ENCODE measurements at regions not wholly inside any gene's neighbourhood (a gene's known extent, or its start where the extent isn't known, plus 50 kb on each side); places are given as distances from the start of the nearest gene placed in this dataset.
A peak's percentile ranks its signal among the peaks of the same experiment; 100 is the strongest.

DNA sequence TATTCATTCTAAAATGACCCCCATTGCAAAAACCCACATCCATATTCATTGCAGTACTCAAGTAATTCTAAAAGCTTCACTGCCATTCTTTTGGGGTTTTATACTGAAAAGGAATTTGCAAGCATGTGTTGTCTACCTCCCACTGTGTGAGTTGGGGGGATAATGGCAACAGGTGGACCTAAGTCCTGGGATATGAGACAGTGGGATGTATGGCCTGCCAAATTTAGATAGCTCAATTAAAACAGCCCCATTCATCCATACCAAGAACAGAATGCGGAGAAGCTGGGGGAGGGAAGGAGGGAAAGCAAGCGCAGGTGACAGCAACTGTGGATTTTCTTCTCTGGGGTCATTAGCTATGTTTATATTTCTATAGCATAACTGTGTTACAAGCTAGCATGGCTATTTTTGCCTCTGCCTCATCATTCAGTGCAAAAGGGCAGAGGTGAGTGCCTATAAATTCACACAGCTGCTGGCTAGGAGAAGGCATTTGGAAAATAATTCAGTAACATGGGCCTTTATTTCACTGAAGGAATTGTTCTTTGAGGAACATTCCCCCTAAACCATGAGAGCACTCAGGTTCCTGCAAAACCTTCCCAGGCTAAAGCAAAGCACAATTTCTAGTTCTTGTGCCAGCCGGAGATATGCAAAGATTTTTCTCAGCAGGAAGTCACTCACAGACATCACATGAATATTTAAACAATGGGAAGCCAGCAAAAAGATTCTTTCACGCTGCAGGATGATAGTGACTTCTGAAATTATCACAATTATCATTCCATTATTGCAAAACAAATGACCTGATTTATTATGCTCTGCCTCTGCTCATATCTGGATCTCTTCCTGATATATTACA lies 393.9 kb upstream of the ACVR2A start:
- no CpG with 5 or more reads among the region's 4 CpGs for WGBS (ENCODE audit: extremely low coverage, insufficient read length, low lambda C conversion rate)
- Histone ChIP-seq H3K23ac (ENCODE audit: insufficient read length, low read depth, low read length) (no peak overlapping the region), H3K4me1 (ENCODE audit: insufficient read depth, low read length) (peaks cover 11% of the 10 kb centered on the region), H2AK5ac (ENCODE audit: insufficient read length, low read length) (no peak overlapping the region), H3K27me3 (ENCODE audit: insufficient read depth, low read length) (no peaks in the 10 kb centered on the region), H3K27ac (ENCODE audit: insufficient read length, low read depth, low read length) (peak overlapping the region; percentile 43), H3K18ac (ENCODE audit: insufficient read length, low read depth, low read length) (no peak overlapping the region), H4K91ac (ENCODE audit: insufficient read length, low read depth, low read length) (no peak overlapping the region), H4K5ac (ENCODE audit: insufficient read length, low read depth, low read length) (no peak overlapping the region), H3T11ph (ENCODE audit: low read length) (no peak overlapping the region), H3K4me2 (ENCODE audit: insufficient read depth, insufficient read length, low read length) (no peak overlapping the region), H2BK120ac (ENCODE audit: low read depth, low read length, poor library complexity, severe bottlenecking) (no peak overlapping the region), H2AFZ (ENCODE audit: low read length) (no peak overlapping the region), H2BK15ac (ENCODE audit: low read depth, low read length) (no peak overlapping the region), H2BK20ac (ENCODE audit: low read depth, low read length, poor library complexity, severe bottlenecking) (no peak overlapping the region), H4K8ac (replicated peaks; ENCODE audit: insufficient read length, low read depth, low read length) (no peak overlapping the region), H3K23me2 (ENCODE audit: insufficient read length, low read depth, low read length, poor library complexity, severe bottlenecking) (no peaks in the 10 kb centered on the region), H4K20me1 (ENCODE audit: control insufficient read depth, insufficient read depth, insufficient read length) (no peaks in the 10 kb centered on the region), H3K4ac (ENCODE audit: low read depth, low read length) (no peak overlapping the region), H3K9ac (ENCODE audit: extremely low read depth, insufficient read length, low read length) (no peak overlapping the region), H2BK5ac (ENCODE audit: insufficient read length, low read length) (no peak overlapping the region), H2BK12ac (ENCODE audit: insufficient read length, low read depth, low read length) (no peak overlapping the region), H3K79me1 (ENCODE audit: insufficient read depth, low read depth, low read length, poor library complexity, severe bottlenecking) (no peaks in the 10 kb centered on the region), H3K9me3 (ENCODE audit: control insufficient read depth, low read depth, low read length) (no peaks in the 10 kb centered on the region), H3K79me2 (ENCODE audit: insufficient read depth, low read length) (no peaks in the 10 kb centered on the region), H3K56ac (ENCODE audit: insufficient read length, low read depth, low read length) (no peak overlapping the region), H3K14ac (ENCODE audit: insufficient read depth, low read length) (no peak overlapping the region)
- no peak for TF ChIP-seq CTCF (conservative IDR thresholded peaks at IDR 0.05)
- H3K9me3 Mint-ChIP-seq: peaks cover 7 to 9% of the 10 kb centered on the region in 2 experiments; a peak in 4 of 5 replicates
- no peak for DNase-seq
- H3K4me1 Mint-ChIP-seq: peaks cover 33 to 34% of the 10 kb centered on the region in 2 experiments
- peaks cover 1 to 9% (median 5%) of the 10 kb centered on the region in 3 experiments; a peak in 6 of 7 replicates for H3K36me3 Mint-ChIP-seq (ENCODE audit: insufficient read depth in 1 of 3, low read depth in 3 of 3)
- no peaks in the 10 kb centered on the region for H3K27me3 Mint-ChIP-seq (ENCODE audit: low read depth)
- peak overlapping the region; percentile 78 to 98 (median 84) for H3K27ac Mint-ChIP-seq
- H3K4me3 Mint-ChIP-seq: peak overlapping the region in 1 of 2 experiments; percentile 29; a peak in 1 of 5 replicates
